ENCODE measurements at regions not wholly inside any gene's neighbourhood (a gene's known extent, or its start where the extent isn't known, plus 50 kb on each side); places are given as distances from the start of the nearest gene placed in this dataset.

GRCh38 chr16:65910291-65910690 is 456.2 kb upstream of the CDH5 start:
- no peak overlapping the region for H3K27ac Mint-ChIP-seq (ENCODE audit: unreplicated experiment)
- DNase-seq (ENCODE audit: low spot score): no peak
- TF ChIP-seq CTCF (IDR thresholded peaks at IDR 0.05): no peak
- peaks cover 6% of the 10 kb centered on the region for H3K9me3 Mint-ChIP-seq (ENCODE audit: low read depth)
- no peaks in the 10 kb centered on the region for H3K4me1 Mint-ChIP-seq (ENCODE audit: low read depth)
- no peak overlapping the region for H3K4me3 Mint-ChIP-seq (ENCODE audit: unreplicated experiment)
- H3K27me3 Mint-ChIP-seq (ENCODE audit: low read depth): no peaks in the 10 kb centered on the region
- no peaks in the 10 kb centered on the region for H3K36me3 Mint-ChIP-seq (ENCODE audit: low read depth)

GRCh38 chr16:65909310-65910050 is 457.0 kb upstream of the CDH5 start:
- TF ChIP-seq CTCF (IDR thresholded peaks at IDR 0.05): no peak
- H3K27ac Mint-ChIP-seq (ENCODE audit: unreplicated experiment): no peak overlapping the region
- H3K4me3 Mint-ChIP-seq (ENCODE audit: unreplicated experiment): no peak overlapping the region
- no peaks in the 10 kb centered on the region for H3K36me3 Mint-ChIP-seq (ENCODE audit: low read depth)
- DNase-seq (ENCODE audit: low spot score): no peak
- peaks cover 4% of the 10 kb centered on the region for H3K9me3 Mint-ChIP-seq (ENCODE audit: low read depth)
- H3K4me1 Mint-ChIP-seq (ENCODE audit: low read depth): no peaks in the 10 kb centered on the region
- H3K27me3 Mint-ChIP-seq (ENCODE audit: low read depth): no peaks in the 10 kb centered on the region

- Mint-ChIP-seq H3K4me3 (ENCODE audit: unreplicated experiment) (no peak overlapping the region), H3K27ac (ENCODE audit: unreplicated experiment) (no peak overlapping the region), H3K9me3 (ENCODE audit: low read depth) (no peaks in the 10 kb centered on the region), H3K4me1 (ENCODE audit: low read depth) (no peaks in the 10 kb centered on the region), H3K27me3 (ENCODE audit: low read depth) (no peaks in the 10 kb centered on the region), H3K36me3 (ENCODE audit: low read depth) (no peaks in the 10 kb centered on the region)
- no peak for DNase-seq (ENCODE audit: low spot score)
- TF ChIP-seq CTCF (IDR thresholded peaks at IDR 0.05): no peak
These were observed 457.9 kb upstream of the CDH5 start for GRCh38 chr16:65908568-65908967.

GRCh38 chr16:65905331-65905730 is 461.2 kb upstream of the CDH5 start:
- Mint-ChIP-seq H3K4me3 (ENCODE audit: unreplicated experiment) (no peak overlapping the region), H3K4me1 (ENCODE audit: low read depth) (no peaks in the 10 kb centered on the region), H3K36me3 (ENCODE audit: low read depth) (no peaks in the 10 kb centered on the region), H3K27me3 (ENCODE audit: low read depth) (no peaks in the 10 kb centered on the region), H3K27ac (ENCODE audit: unreplicated experiment) (no peak overlapping the region), H3K9me3 (ENCODE audit: low read depth) (no peaks in the 10 kb centered on the region)
- TF ChIP-seq CTCF (IDR thresholded peaks at IDR 0.05): no peak
- no peak for DNase-seq (ENCODE audit: low spot score)

DNA sequence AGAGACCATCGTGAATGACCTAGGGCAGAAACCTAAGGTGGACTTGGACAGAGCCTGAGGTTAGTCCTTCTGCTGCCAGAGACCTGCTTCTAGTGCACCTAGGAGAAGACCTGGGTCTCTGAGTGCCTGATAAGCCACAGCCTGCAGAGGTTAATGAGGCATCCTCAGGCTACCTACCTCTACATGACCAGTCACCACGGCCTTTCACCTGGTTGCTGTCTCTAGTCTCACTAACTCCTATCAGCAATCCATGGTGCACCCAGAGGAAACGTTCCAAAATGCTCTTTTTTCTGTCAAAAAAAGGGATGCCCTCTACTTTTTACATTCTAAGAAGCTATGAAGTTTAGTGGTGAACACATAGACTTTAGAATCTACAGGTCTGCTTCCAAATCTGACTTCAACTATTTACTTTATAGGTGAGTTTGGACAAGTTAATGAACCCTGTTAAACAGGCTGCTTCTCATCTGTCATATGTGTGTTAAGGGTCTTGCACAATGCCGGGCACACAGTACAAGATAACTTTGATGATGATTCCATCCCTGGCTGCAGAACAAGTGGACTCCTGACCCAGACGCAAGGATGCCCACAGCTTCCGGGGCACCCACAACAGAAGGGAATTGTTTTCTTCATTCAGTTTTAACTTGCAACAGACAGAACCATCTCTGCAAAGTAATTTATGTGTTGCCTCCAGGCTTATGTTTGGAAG is 469.9 kb upstream of the CDH5 start:
- H3K27ac Mint-ChIP-seq (ENCODE audit: unreplicated experiment): no peak overlapping the region
- DNase-seq (ENCODE audit: low spot score): no peak
- no peak for TF ChIP-seq CTCF (IDR thresholded peaks at IDR 0.05)
- H3K9me3 Mint-ChIP-seq (ENCODE audit: low read depth): no peaks in the 10 kb centered on the region
- no peaks in the 10 kb centered on the region for H3K36me3 Mint-ChIP-seq (ENCODE audit: low read depth)
- H3K27me3 Mint-ChIP-seq (ENCODE audit: low read depth): peaks cover 15% of the 10 kb centered on the region
- no peak overlapping the region for H3K4me3 Mint-ChIP-seq (ENCODE audit: unreplicated experiment)
- H3K4me1 Mint-ChIP-seq (ENCODE audit: low read depth): no peaks in the 10 kb centered on the region
